ENCODE measurements at regions not wholly inside any gene's neighbourhood (a gene's known extent, or its start where the extent isn't known, plus 50 kb on each side); places are given as distances from the start of the nearest gene placed in this dataset.

- no peak for TF ChIP-seq EZH2 (IDR thresholded peaks at IDR 0.05; ENCODE audit: low read length, missing control alignments)
- TF ChIP-seq CTCF (conservative IDR thresholded peaks at IDR 0.05 in 1 of 2, IDR thresholded peaks at IDR 0.05 in 1 of 2; ENCODE audit: low read depth in 1 of 2, low read length in 2 of 2) = no peak
Measured at GRCh38 chr14:42532194-42532593, 925.5 kb downstream of the LRFN5 start.
